ENCODE measurements at regions not wholly inside any gene's neighbourhood (a gene's known extent, or its start where the extent isn't known, plus 50 kb on each side); places are given as distances from the start of the nearest gene placed in this dataset.
A peak's percentile ranks its signal among the peaks of the same experiment; 100 is the strongest.

DNA sequence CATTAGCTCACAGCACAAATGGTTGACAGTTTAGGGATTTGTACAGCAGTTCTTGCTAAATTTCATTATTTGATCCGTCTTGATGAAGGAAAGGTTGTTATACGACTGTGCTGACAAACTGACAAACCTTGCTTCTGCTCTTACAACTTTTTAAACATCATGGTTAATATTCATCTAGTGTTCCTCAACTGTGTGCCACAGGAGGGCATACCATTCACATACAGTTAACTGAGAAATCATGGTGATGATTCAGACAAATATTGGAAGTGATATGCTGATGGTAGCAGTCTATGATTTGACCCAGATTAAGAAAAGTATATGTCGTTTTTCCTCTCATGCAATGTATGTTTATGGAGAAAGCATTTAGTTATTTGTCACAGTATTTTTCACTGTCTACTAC is 129.8 kb upstream of the FSIP2 start:
- no peak for DNase-seq
- Mint-ChIP-seq H3K4me3 (no peak overlapping the region), H3K27me3 (no peaks in the 10 kb centered on the region), H3K9me3 (peaks cover 6% of the 10 kb centered on the region), H3K36me3 (no peaks in the 10 kb centered on the region), H3K27ac (no peak overlapping the region), H3K4me1 (ENCODE audit: low read depth) (no peaks in the 10 kb centered on the region)
- ChIA-PET CTCF (no interaction called here), POLR2A (no interaction called here)
- intact Hi-C loops (cut with micrococcal nuclease), result no loop called here

- Mint-ChIP-seq H3K4me3 (no peak overlapping the region), H3K36me3 (no peaks in the 10 kb centered on the region), H3K27me3 (no peaks in the 10 kb centered on the region), H3K9me3 (peaks cover 13% of the 10 kb centered on the region), H3K4me1 (ENCODE audit: low read depth) (no peaks in the 10 kb centered on the region), H3K27ac (no peak overlapping the region)
- ChIA-PET POLR2A (no interaction called here), CTCF (no interaction called here)
- intact Hi-C loops (cut with micrococcal nuclease), result no loop called here
- DNase-seq, result no peak
Observed at GRCh38 chr2:185610301-185610700, 128.3 kb upstream of the FSIP2 start.

DNA sequence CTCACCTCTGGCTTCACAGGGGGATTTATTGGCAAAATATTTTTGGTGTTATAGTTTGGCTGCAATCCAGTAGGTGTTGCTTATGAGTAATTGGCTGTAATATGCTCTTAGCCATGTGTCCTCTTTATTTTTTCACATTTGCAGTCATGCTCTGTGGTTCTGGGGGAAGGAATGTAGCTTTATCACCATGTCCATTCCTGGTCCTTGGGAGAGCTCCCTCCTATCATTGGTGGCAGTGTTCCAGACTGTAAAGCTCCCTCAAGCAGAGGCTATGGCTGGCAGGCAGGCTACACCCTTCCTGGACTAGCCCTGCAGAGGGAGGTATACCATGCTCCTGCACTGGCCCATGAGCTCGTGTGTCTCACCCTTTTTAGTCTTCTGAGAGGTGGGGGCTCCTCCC is 120.0 kb upstream of the FSIP2 start:
- H3K27ac Mint-ChIP-seq, result no peak overlapping the region
- no peaks in the 10 kb centered on the region for H3K27me3 Mint-ChIP-seq
- DNase-seq, result no peak
- no peaks in the 10 kb centered on the region for H3K36me3 Mint-ChIP-seq
- CTCF ChIA-PET, result no interaction called here
- intact Hi-C loops (cut with micrococcal nuclease), result no loop called here
- POLR2A ChIA-PET, result no interaction called here
- peaks cover 16% of the 10 kb centered on the region for H3K9me3 Mint-ChIP-seq
- no peak overlapping the region for H3K4me3 Mint-ChIP-seq
- no peaks in the 10 kb centered on the region for H3K4me1 Mint-ChIP-seq (ENCODE audit: low read depth)

DNA sequence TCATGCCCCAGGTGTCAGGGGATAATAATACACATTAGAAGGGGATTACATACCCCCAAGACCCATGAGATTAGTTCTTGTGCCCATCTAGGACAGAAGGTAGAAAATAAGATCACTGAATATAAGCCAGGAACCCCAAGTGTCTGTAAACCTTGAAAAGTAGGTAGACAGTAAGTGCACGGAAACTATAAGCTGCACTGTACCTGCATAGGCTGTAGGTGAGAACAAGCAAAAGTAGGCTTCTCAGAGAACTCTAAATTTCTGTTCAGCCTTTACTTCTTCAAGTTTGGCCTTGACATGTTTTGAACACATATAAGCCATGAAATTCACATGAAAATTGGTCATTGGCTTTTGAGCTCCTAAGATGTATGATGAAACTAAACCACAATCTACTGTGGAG is 113.0 kb upstream of the FSIP2 start:
- intact Hi-C loops (cut with micrococcal nuclease), result no loop called here
- ChIA-PET CTCF (no interaction called here), POLR2A (no interaction called here)
- H3K36me3 Mint-ChIP-seq, result no peaks in the 10 kb centered on the region
- H3K4me3 Mint-ChIP-seq, result no peak overlapping the region
- no peaks in the 10 kb centered on the region for H3K4me1 Mint-ChIP-seq (ENCODE audit: low read depth)
- no peaks in the 10 kb centered on the region for H3K27me3 Mint-ChIP-seq
- peaks cover 2% of the 10 kb centered on the region for H3K9me3 Mint-ChIP-seq
- H3K27ac Mint-ChIP-seq, result no peak overlapping the region
- DNase-seq, result no peak

DNA sequence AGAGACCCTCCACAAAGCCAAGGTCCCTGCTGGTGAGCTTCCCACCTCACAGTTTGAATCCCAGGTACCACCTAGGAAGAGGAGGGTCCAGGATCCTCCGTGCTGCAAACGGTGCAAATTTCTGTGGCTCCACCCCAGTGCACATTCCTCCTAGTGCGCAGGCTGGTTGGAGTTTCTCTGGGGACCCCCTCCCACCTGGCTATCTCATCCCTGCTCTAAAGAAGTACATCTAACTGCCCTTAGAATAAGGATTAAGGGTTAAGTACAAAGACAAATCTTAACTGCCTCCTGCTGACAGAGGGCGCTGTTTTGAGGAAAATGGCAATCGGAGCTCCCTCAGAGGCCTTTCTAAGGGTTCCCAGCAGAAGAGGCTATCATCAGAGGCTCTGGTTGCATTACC is 109.6 kb upstream of the FSIP2 start:
- H3K27ac Mint-ChIP-seq, result no peak overlapping the region
- CTCF ChIA-PET, result no interaction called here
- no peaks in the 10 kb centered on the region for H3K36me3 Mint-ChIP-seq
- H3K9me3 Mint-ChIP-seq, result peaks cover 2% of the 10 kb centered on the region
- H3K4me3 Mint-ChIP-seq, result no peak overlapping the region
- no peaks in the 10 kb centered on the region for H3K27me3 Mint-ChIP-seq
- intact Hi-C loops (cut with micrococcal nuclease), result no loop called here
- no peaks in the 10 kb centered on the region for H3K4me1 Mint-ChIP-seq (ENCODE audit: low read depth)
- POLR2A ChIA-PET, result no interaction called here
- DNase-seq, result peak; percentile 11

- intact Hi-C loops (cut with micrococcal nuclease), result no loop called here
- H3K4me1 Mint-ChIP-seq (ENCODE audit: low read depth), result no peaks in the 10 kb centered on the region
- no peak overlapping the region for H3K4me3 Mint-ChIP-seq
- no peak overlapping the region for H3K27ac Mint-ChIP-seq
- POLR2A ChIA-PET, result no interaction called here
- CTCF ChIA-PET, result no interaction called here
- no peaks in the 10 kb centered on the region for H3K27me3 Mint-ChIP-seq
- no peaks in the 10 kb centered on the region for H3K9me3 Mint-ChIP-seq
- H3K36me3 Mint-ChIP-seq, result no peaks in the 10 kb centered on the region
- no peak for DNase-seq
Observed at GRCh38 chr2:185633621-185634020, 105.0 kb upstream of the FSIP2 start.

DNA sequence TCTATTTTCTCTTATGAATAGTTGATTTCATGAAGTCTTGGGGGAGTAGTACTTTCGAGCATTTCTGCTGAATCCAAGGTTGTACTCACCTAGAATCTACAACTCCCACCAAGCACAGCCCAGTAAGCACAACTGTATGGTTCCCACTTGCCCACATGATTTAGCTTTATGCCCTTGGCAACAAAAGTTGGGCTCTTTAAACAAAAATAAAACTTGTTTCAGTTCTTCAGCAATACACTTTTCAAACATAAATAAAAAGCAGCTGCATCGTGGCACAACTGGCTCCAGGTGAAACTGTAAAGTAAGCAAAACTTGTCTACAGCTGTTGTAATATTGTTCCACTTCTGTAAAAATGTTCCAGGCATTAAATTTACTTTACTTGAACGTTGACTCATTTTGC is 99.8 kb upstream of the FSIP2 start:
- ChIA-PET CTCF (no interaction called here), POLR2A (no interaction called here)
- no peak for DNase-seq
- H3K9me3 Mint-ChIP-seq, result peaks cover 2% of the 10 kb centered on the region
- H3K27me3 Mint-ChIP-seq, result no peaks in the 10 kb centered on the region
- H3K27ac Mint-ChIP-seq, result no peak overlapping the region
- H3K36me3 Mint-ChIP-seq, result no peaks in the 10 kb centered on the region
- no peak overlapping the region for H3K4me3 Mint-ChIP-seq
- H3K4me1 Mint-ChIP-seq (ENCODE audit: low read depth), result no peaks in the 10 kb centered on the region
- intact Hi-C loops (cut with micrococcal nuclease), result no loop called here

GRCh38 chr2:185640588-185640987 is 98.0 kb upstream of the FSIP2 start:
- no peak overlapping the region for H3K27ac Mint-ChIP-seq
- DNase-seq, result no peak
- H3K27me3 Mint-ChIP-seq, result no peaks in the 10 kb centered on the region
- ChIA-PET CTCF (no interaction called here), POLR2A (no interaction called here)
- intact Hi-C loops (cut with micrococcal nuclease), result no loop called here
- H3K4me1 Mint-ChIP-seq (ENCODE audit: low read depth), result no peaks in the 10 kb centered on the region
- no peak overlapping the region for H3K4me3 Mint-ChIP-seq
- H3K9me3 Mint-ChIP-seq, result peaks cover 2% of the 10 kb centered on the region
- H3K36me3 Mint-ChIP-seq, result no peaks in the 10 kb centered on the region

DNA sequence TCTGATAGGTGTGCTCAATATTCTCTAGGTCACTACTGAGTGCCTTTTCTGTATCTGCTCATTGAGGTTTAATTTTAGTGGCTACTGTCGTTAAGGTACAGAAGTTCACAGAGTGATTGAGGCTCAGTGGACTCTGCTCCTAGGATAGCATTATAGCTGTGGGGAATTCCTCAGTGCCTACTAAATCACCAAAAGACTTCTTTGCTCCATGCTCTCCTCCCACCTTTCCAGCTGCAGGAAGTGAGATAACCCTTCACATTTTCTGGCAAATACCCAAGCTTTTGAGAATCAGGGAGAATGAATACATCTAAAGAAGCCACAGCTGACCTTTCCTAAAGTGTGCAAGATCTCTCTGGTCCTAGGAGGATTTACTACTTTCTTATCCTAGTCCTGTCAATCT is 95.2 kb upstream of the FSIP2 start:
- CTCF ChIA-PET, result no interaction called here
- Mint-ChIP-seq H3K27ac (no peak overlapping the region), H3K27me3 (no peaks in the 10 kb centered on the region), H3K36me3 (no peaks in the 10 kb centered on the region), H3K4me3 (no peak overlapping the region), H3K4me1 (ENCODE audit: low read depth) (no peaks in the 10 kb centered on the region), H3K9me3 (peaks cover 2% of the 10 kb centered on the region)
- intact Hi-C loops (cut with micrococcal nuclease), result no loop called here
- POLR2A ChIA-PET, result no interaction called here
- DNase-seq, result no peak

- ChIA-PET CTCF (no interaction called here), POLR2A (no interaction called here)
- Mint-ChIP-seq H3K27ac (no peak overlapping the region), H3K9me3 (peaks cover 2% of the 10 kb centered on the region), H3K4me3 (no peak overlapping the region), H3K27me3 (no peaks in the 10 kb centered on the region), H3K4me1 (ENCODE audit: low read depth) (no peaks in the 10 kb centered on the region), H3K36me3 (no peaks in the 10 kb centered on the region)
- no peak for DNase-seq
- intact Hi-C loops (cut with micrococcal nuclease), result no loop called here
Observed at GRCh38 chr2:185644828-185645227, 93.8 kb upstream of the FSIP2 start.

GRCh38 chr2:185645529-185645928 is 93.1 kb upstream of the FSIP2 start:
- Mint-ChIP-seq H3K36me3 (no peaks in the 10 kb centered on the region), H3K9me3 (peaks cover 2% of the 10 kb centered on the region), H3K27ac (no peak overlapping the region), H3K4me1 (ENCODE audit: low read depth) (no peaks in the 10 kb centered on the region), H3K4me3 (no peak overlapping the region), H3K27me3 (no peaks in the 10 kb centered on the region)
- intact Hi-C loops (cut with micrococcal nuclease), result no loop called here
- no peak for DNase-seq
- POLR2A ChIA-PET, result no interaction called here
- CTCF ChIA-PET, result no interaction called here

DNA sequence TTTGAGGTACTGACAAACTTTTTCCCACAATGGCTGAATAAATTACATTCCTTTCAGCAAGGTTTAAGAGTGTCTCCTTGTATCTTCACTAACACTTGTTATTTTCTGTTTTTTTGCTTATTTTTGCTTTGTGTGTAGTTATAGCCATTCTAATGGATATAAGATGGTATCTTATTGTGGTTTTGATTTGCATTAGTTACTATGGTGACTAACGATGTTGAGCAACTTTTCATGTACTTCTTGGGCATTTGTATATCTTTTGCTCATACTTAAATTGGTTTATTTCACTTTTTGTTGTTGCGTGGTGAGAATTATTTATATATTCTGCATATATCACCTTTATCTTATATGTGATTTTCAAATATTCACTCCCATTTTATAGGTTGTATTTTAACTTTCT is 79.9 kb upstream of the FSIP2 start:
- ChIA-PET CTCF (no interaction called here), POLR2A (no interaction called here)
- DNase-seq, result no peak
- H3K9me3 Mint-ChIP-seq, result no peaks in the 10 kb centered on the region
- H3K4me1 Mint-ChIP-seq (ENCODE audit: low read depth), result no peaks in the 10 kb centered on the region
- H3K36me3 Mint-ChIP-seq, result no peaks in the 10 kb centered on the region
- intact Hi-C loops (cut with micrococcal nuclease), result no loop called here
- no peak overlapping the region for H3K4me3 Mint-ChIP-seq
- H3K27ac Mint-ChIP-seq, result no peak overlapping the region
- H3K27me3 Mint-ChIP-seq, result no peaks in the 10 kb centered on the region

DNA sequence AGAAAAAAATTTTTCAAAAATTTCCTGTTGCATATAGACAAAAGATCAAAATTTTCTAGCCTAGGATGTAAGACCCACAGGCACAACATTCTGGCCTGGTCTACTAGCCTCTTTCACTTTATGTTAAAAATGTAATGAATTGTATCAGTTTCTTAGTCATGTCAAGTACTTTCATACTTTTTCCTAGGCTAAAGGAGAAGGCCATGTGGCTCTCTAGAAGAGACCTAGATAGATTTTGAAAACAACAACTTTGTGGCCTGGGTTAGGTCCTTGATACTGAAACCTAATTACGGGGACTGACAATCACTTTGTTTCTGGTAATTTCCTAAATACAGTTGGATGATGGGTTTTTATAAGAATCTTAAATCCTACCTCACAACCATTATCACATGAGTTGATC is 74.8 kb upstream of the FSIP2 start:
- intact Hi-C loops (cut with micrococcal nuclease), result no loop called here
- Mint-ChIP-seq H3K4me1 (ENCODE audit: low read depth) (no peaks in the 10 kb centered on the region), H3K36me3 (no peaks in the 10 kb centered on the region), H3K27me3 (no peaks in the 10 kb centered on the region), H3K9me3 (peaks cover 3% of the 10 kb centered on the region), H3K4me3 (no peak overlapping the region), H3K27ac (no peak overlapping the region)
- no peak for DNase-seq
- POLR2A ChIA-PET, result no interaction called here
- CTCF ChIA-PET, result no interaction called here

DNA sequence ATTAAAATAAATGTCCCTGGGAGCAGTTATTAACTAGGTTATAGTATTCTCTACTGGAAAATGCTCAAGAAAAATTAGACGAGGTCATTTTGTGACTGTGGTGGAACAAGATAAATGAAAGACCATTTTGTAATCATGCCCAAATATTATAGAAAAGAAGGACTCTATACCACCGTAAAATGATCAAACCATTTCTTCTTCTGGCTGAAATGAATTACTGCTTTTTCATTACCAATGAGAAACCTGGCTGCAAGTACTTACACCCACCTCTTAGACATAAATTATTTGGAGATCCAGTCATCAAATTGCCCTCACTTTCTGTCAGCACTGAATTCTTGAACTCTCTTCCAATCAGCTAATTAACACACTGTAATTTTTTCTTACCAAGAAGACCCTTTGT is 74.2 kb upstream of the FSIP2 start:
- H3K36me3 Mint-ChIP-seq, result no peaks in the 10 kb centered on the region
- ChIA-PET CTCF (no interaction called here), POLR2A (no interaction called here)
- intact Hi-C loops (cut with micrococcal nuclease), result no loop called here
- no peak for DNase-seq
- no peaks in the 10 kb centered on the region for H3K27me3 Mint-ChIP-seq
- H3K9me3 Mint-ChIP-seq, result peaks cover 3% of the 10 kb centered on the region
- H3K4me1 Mint-ChIP-seq (ENCODE audit: low read depth), result no peaks in the 10 kb centered on the region
- no peak overlapping the region for H3K4me3 Mint-ChIP-seq
- no peak overlapping the region for H3K27ac Mint-ChIP-seq

Measured in activated CD4-positive, alpha-beta memory T cell treated with anti-CD3 and anti-CD28 coated beads for 36 hours (primary cell).